ENCODE measurements at regions not wholly inside any gene's neighbourhood (a gene's known extent, or its start where the extent isn't known, plus 50 kb on each side); places are given as distances from the start of the nearest gene placed in this dataset.

DNA sequence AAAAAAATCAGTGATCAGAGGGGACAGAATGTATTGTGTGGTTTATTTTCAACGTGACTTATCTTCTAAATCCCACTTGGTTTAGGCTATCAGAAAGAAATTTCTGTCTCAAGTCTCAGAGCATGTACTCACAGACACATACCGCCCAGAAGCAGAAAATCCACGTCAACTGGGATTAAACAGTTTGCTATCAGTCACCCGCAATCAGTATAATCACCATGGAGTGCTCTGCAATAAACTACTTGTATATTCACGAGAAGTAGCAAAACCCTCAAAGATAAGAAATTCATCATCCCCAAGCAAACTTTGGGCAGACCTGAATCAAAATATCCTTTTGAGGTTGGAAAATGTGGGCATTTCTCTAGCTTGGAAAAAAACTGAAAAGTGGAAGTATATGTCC lies 259.1 kb downstream of the FGFR2 start:
- H3K4me1 Mint-ChIP-seq, result no peaks in the 10 kb centered on the region
- no peak for DNase-seq
- ATAC-seq, result no peak
- no peaks in the 10 kb centered on the region for H3K36me3 Mint-ChIP-seq (ENCODE audit: low read depth)
- H3K27me3 Mint-ChIP-seq, result peaks cover 4% of the 10 kb centered on the region
- H3K27ac Mint-ChIP-seq, result no peak overlapping the region
- H3K4me3 Mint-ChIP-seq, result no peak overlapping the region
- H3K9me3 Mint-ChIP-seq, result peaks cover 7% of the 10 kb centered on the region

- Mint-ChIP-seq H3K4me1 (no peaks in the 10 kb centered on the region), H3K36me3 (ENCODE audit: low read depth) (no peaks in the 10 kb centered on the region), H3K9me3 (peaks cover 8% of the 10 kb centered on the region), H3K4me3 (no peak overlapping the region), H3K27me3 (peaks cover 4% of the 10 kb centered on the region), H3K27ac (no peak overlapping the region)
- DNase-seq (no peak), ATAC-seq (no peak)
Measured at GRCh38 chr10:121340271-121340831, 257.9 kb downstream of the FGFR2 start.

DNA sequence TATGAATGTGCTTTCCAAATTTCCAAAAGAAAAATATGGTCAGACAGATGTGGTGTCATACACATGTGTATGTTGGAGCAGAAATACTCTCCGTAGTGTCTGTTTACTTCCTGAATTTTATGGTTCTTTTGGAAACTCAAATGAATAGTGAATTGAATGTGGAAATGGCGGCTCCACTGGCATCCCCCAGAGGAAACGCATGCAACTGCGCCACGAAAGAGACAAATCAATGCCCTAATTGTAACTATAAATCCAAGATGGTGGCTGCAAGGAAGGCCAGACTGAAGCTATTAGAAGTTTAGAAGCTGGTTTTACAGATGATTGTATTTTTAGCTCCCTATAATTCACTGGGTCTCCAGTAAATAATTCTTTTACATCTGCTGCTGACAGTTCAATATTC lies 246.7 kb downstream of the FGFR2 start:
- ATAC-seq, result no peak
- Mint-ChIP-seq H3K4me3 (no peak overlapping the region), H3K36me3 (ENCODE audit: low read depth) (no peaks in the 10 kb centered on the region), H3K4me1 (no peaks in the 10 kb centered on the region), H3K27me3 (no peaks in the 10 kb centered on the region), H3K27ac (no peak overlapping the region), H3K9me3 (peaks cover 11% of the 10 kb centered on the region)
- no peak for DNase-seq

GRCh38 chr10:121352231-121352855 lies 245.9 kb downstream of the FGFR2 start:
- no peak for ATAC-seq

GRCh38 chr10:121355161-121355560 lies 243.1 kb downstream of the FGFR2 start:
- ATAC-seq, result no peak

More at GRCh38 chr10:121352231-121352855, 245.9 kb downstream of the FGFR2 start:
- H3K9me3 Mint-ChIP-seq, result peaks cover 11% of the 10 kb centered on the region
- no peaks in the 10 kb centered on the region for H3K36me3 Mint-ChIP-seq (ENCODE audit: low read depth)
- no peak overlapping the region for H3K27ac Mint-ChIP-seq
- H3K4me1 Mint-ChIP-seq, result no peaks in the 10 kb centered on the region
- DNase-seq, result no peak
- no peak overlapping the region for H3K4me3 Mint-ChIP-seq
- H3K27me3 Mint-ChIP-seq, result no peaks in the 10 kb centered on the region

GRCh38 chr10:121356183-121356582 lies 242.1 kb downstream of the FGFR2 start:
- no peaks in the 10 kb centered on the region for H3K4me1 Mint-ChIP-seq

More at GRCh38 chr10:121355161-121355560, 243.1 kb downstream of the FGFR2 start:
- H3K9me3 Mint-ChIP-seq, result peaks cover 14% of the 10 kb centered on the region
- no peak overlapping the region for H3K4me3 Mint-ChIP-seq
- no peaks in the 10 kb centered on the region for H3K36me3 Mint-ChIP-seq (ENCODE audit: low read depth)
- H3K4me1 Mint-ChIP-seq, result no peaks in the 10 kb centered on the region
- DNase-seq, result no peak
- H3K27ac Mint-ChIP-seq, result no peak overlapping the region
- H3K27me3 Mint-ChIP-seq, result no peaks in the 10 kb centered on the region

GRCh38 chr10:121357401-121357800 lies 240.8 kb downstream of the FGFR2 start:
- no peaks in the 10 kb centered on the region for H3K27me3 Mint-ChIP-seq
- ATAC-seq, result no peak
- peaks cover 3% of the 10 kb centered on the region for H3K9me3 Mint-ChIP-seq

More at GRCh38 chr10:121356183-121356582, 242.1 kb downstream of the FGFR2 start:
- H3K4me3 Mint-ChIP-seq, result no peak overlapping the region
- no peaks in the 10 kb centered on the region for H3K36me3 Mint-ChIP-seq (ENCODE audit: low read depth)
- ATAC-seq, result no peak
- H3K27ac Mint-ChIP-seq, result no peak overlapping the region
- H3K27me3 Mint-ChIP-seq, result no peaks in the 10 kb centered on the region
- no peak for DNase-seq
- H3K9me3 Mint-ChIP-seq, result peaks cover 5% of the 10 kb centered on the region

GRCh38 chr10:121362026-121362425 lies 236.2 kb downstream of the FGFR2 start:
- peaks cover 3% of the 10 kb centered on the region for H3K9me3 Mint-ChIP-seq
- H3K27ac Mint-ChIP-seq, result no peak overlapping the region
- no peak overlapping the region for H3K4me3 Mint-ChIP-seq

More at GRCh38 chr10:121357401-121357800, 240.8 kb downstream of the FGFR2 start:
- H3K27ac Mint-ChIP-seq, result no peak overlapping the region
- H3K4me1 Mint-ChIP-seq, result no peaks in the 10 kb centered on the region
- no peak overlapping the region for H3K4me3 Mint-ChIP-seq
- no peak for DNase-seq
- H3K36me3 Mint-ChIP-seq (ENCODE audit: low read depth), result no peaks in the 10 kb centered on the region

GRCh38 chr10:121365566-121365965 lies 232.7 kb downstream of the FGFR2 start:
- DNase-seq (no peak), ATAC-seq (no peak)
- no peaks in the 10 kb centered on the region for H3K9me3 Mint-ChIP-seq
- no peaks in the 10 kb centered on the region for H3K27me3 Mint-ChIP-seq
- H3K4me3 Mint-ChIP-seq, result no peak overlapping the region
- no peaks in the 10 kb centered on the region for H3K36me3 Mint-ChIP-seq (ENCODE audit: low read depth)
- H3K4me1 Mint-ChIP-seq, result no peaks in the 10 kb centered on the region
- no peak overlapping the region for H3K27ac Mint-ChIP-seq

More at GRCh38 chr10:121362026-121362425, 236.2 kb downstream of the FGFR2 start:
- H3K36me3 Mint-ChIP-seq (ENCODE audit: low read depth), result no peaks in the 10 kb centered on the region
- ATAC-seq (no peak), DNase-seq (no peak)
- H3K4me1 Mint-ChIP-seq, result no peaks in the 10 kb centered on the region
- no peaks in the 10 kb centered on the region for H3K27me3 Mint-ChIP-seq

DNA sequence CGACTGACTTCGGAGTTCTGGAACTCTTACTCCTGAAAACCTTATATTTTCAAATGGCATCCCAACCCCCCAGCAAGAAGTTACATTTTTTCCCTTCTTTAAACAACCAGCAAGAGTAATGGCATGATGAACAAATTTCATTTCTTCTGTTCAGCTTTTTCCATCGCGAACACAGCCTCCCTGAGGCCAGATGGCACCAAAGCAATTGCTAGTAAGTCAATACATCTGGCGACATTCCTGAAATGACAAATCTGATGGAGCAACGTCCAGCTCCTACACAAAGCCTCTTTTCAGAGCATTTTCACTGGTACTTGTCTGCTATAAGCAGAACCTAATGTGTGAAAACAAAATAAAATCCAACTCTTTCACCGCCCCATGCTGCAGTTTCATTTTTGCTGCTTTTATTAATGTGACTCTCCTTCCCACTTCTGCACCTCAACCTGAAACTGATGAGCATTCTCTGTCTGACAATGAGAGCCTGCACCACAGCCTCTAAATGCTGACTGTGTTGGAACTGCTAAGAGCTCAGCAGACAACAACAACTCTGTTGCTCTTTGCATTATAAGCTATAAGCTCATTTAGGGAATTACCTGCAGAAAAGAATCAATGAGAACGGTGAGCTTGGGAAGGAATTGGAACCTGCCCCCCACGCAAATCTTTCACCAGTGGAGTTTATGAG lies 229.8 kb downstream of the FGFR2 start:
- no peaks in the 10 kb centered on the region for H3K36me3 Mint-ChIP-seq (ENCODE audit: low read depth)
- H3K4me1 Mint-ChIP-seq, result no peaks in the 10 kb centered on the region
- no peak overlapping the region for H3K4me3 Mint-ChIP-seq
- H3K27me3 Mint-ChIP-seq, result no peaks in the 10 kb centered on the region
- no peaks in the 10 kb centered on the region for H3K9me3 Mint-ChIP-seq
- H3K27ac Mint-ChIP-seq, result no peak overlapping the region
- ATAC-seq (no peak), DNase-seq (no peak)

GRCh38 chr10:121369616-121370015 lies 228.6 kb downstream of the FGFR2 start:
- peaks cover 1% of the 10 kb centered on the region for H3K27me3 Mint-ChIP-seq
- ATAC-seq, result no peak
- H3K36me3 Mint-ChIP-seq (ENCODE audit: low read depth), result no peaks in the 10 kb centered on the region
- H3K4me3 Mint-ChIP-seq, result no peak overlapping the region
- H3K27ac Mint-ChIP-seq, result no peak overlapping the region
- no peaks in the 10 kb centered on the region for H3K9me3 Mint-ChIP-seq
- no peaks in the 10 kb centered on the region for H3K4me1 Mint-ChIP-seq
- no peak for DNase-seq

DNA sequence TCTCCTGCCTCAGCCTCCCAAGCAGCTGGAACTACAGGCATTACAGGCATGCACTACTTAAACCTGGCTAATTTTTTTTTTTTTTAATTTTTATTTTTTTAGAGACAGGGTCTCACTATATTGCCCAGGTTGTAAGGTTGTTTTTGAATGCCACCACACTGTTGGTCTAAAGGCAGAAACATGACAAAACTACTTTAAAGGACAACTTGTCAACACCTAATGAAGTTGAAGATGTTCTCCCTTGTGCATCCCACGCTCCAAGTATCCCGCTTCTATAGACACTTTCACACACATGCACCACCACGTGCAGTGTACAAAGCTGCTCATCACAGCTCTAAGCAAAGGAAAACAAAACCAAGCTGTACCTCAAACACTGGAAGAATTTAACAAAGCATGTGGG lies 226.4 kb downstream of the FGFR2 start:
- H3K4me1 Mint-ChIP-seq, result no peaks in the 10 kb centered on the region
- DNase-seq, result no peak
- H3K27me3 Mint-ChIP-seq, result peaks cover 1% of the 10 kb centered on the region
- H3K27ac Mint-ChIP-seq, result no peak overlapping the region
- H3K9me3 Mint-ChIP-seq, result no peaks in the 10 kb centered on the region
- H3K4me3 Mint-ChIP-seq, result no peak overlapping the region
- no peaks in the 10 kb centered on the region for H3K36me3 Mint-ChIP-seq (ENCODE audit: low read depth)
- ATAC-seq, result no peak

GRCh38 chr10:121373411-121373810 lies 224.8 kb downstream of the FGFR2 start:
- Mint-ChIP-seq H3K4me3 (no peak overlapping the region), H3K36me3 (ENCODE audit: low read depth) (no peaks in the 10 kb centered on the region), H3K4me1 (no peaks in the 10 kb centered on the region), H3K27me3 (peaks cover 1% of the 10 kb centered on the region), H3K27ac (no peak overlapping the region), H3K9me3 (peaks cover 5% of the 10 kb centered on the region)
- ATAC-seq, result no peak
- DNase-seq, result no peak

GRCh38 chr10:121374121-121374520 lies 224.1 kb downstream of the FGFR2 start:
- peaks cover 1% of the 10 kb centered on the region for H3K27me3 Mint-ChIP-seq
- H3K36me3 Mint-ChIP-seq (ENCODE audit: low read depth), result no peaks in the 10 kb centered on the region
- no peak overlapping the region for H3K4me3 Mint-ChIP-seq
- DNase-seq, result no peak
- peaks cover 5% of the 10 kb centered on the region for H3K9me3 Mint-ChIP-seq
- no peaks in the 10 kb centered on the region for H3K4me1 Mint-ChIP-seq
- H3K27ac Mint-ChIP-seq, result no peak overlapping the region
- no peak for ATAC-seq

GRCh38 chr10:121375172-121375571 lies 223.1 kb downstream of the FGFR2 start:
- Mint-ChIP-seq H3K27ac (no peak overlapping the region), H3K27me3 (peaks cover 1% of the 10 kb centered on the region), H3K4me1 (no peaks in the 10 kb centered on the region), H3K9me3 (peaks cover 5% of the 10 kb centered on the region), H3K4me3 (no peak overlapping the region), H3K36me3 (ENCODE audit: low read depth) (no peaks in the 10 kb centered on the region)
- DNase-seq, result no peak
- no peak for ATAC-seq
